Mucosa of stomach (tissue), 1 donor: ENCODE measurements at regions not wholly inside any gene's neighbourhood (a gene's known extent, or its start where the extent isn't known, plus 50 kb on each side); places are given as distances from the start of the nearest gene placed in this dataset.

Experiments
- H3K27me3 ChIP-seq: one replicate; pipeline ENCODE4 v1.7.0; 2013; ENCODE audit warnings: mild to moderate bottlenecking, low read length; ENCODE audit not compliant: control insufficient read depth, insufficient read depth
- H3K36me3 ChIP-seq: one replicate; pipeline ENCODE4 v1.7.0; 2013; ENCODE audit warnings: low read length; ENCODE audit not compliant: control insufficient read depth, insufficient read depth
- H3K4me1 ChIP-seq: one replicate; pipeline ENCODE4 v1.7.0; 2013; ENCODE audit warnings: mild to moderate bottlenecking, low read length; ENCODE audit not compliant: control insufficient read depth, insufficient read depth
- H3K4me3 ChIP-seq: one replicate; pipeline ENCODE4 v1.7.0; 2013; ENCODE audit warnings: low read length
- H3K9ac ChIP-seq: one replicate; pipeline ENCODE4 v1.7.0; 2013; ENCODE audit warnings: mild to moderate bottlenecking, low read length, moderate library complexity
- H3K9me3 ChIP-seq: one replicate; pipeline ENCODE4 v1.7.0; 2013; ENCODE audit warnings: mild to moderate bottlenecking, low read length, moderate library complexity; ENCODE audit not compliant: control insufficient read depth
- donor health status: Pancreatic carcinoma.

GRCh38 chr13:90237852-90238251 is 1109.6 kb upstream of the MIR17HG start:
- Histone ChIP-seq H3K4me1 (no peaks in the 10 kb centered on the region), H3K9ac (no peak overlapping the region), H3K4me3 (no peak overlapping the region), H3K9me3 (no peaks in the 10 kb centered on the region), H3K27me3 (no peaks in the 10 kb centered on the region), H3K36me3 (no peaks in the 10 kb centered on the region)

- Histone ChIP-seq H3K36me3 (no peaks in the 10 kb centered on the region), H3K9me3 (no peaks in the 10 kb centered on the region), H3K4me3 (no peak overlapping the region), H3K4me1 (no peaks in the 10 kb centered on the region), H3K9ac (no peak overlapping the region), H3K27me3 (no peaks in the 10 kb centered on the region)
Measured at GRCh38 chr13:90238413-90238812, 1109.1 kb upstream of the MIR17HG start.

GRCh38 chr13:90239130-90239529 is 1108.4 kb upstream of the MIR17HG start:
- H3K9me3 ChIP-seq = no peaks in the 10 kb centered on the region
- no peaks in the 10 kb centered on the region for H3K4me1 ChIP-seq
- no peaks in the 10 kb centered on the region for H3K36me3 ChIP-seq
- H3K4me3 ChIP-seq = no peak overlapping the region
- H3K9ac ChIP-seq = no peak overlapping the region
- no peaks in the 10 kb centered on the region for H3K27me3 ChIP-seq

GRCh38 chr13:90246005-90246404 is 1101.5 kb upstream of the MIR17HG start:
- Histone ChIP-seq H3K9ac (no peak overlapping the region), H3K4me3 (no peak overlapping the region), H3K4me1 (no peaks in the 10 kb centered on the region), H3K27me3 (no peaks in the 10 kb centered on the region), H3K36me3 (no peaks in the 10 kb centered on the region), H3K9me3 (no peaks in the 10 kb centered on the region)

GRCh38 chr13:90246687-90247345 is 1100.7 kb upstream of the MIR17HG start:
- Histone ChIP-seq H3K27me3 (no peaks in the 10 kb centered on the region), H3K36me3 (no peaks in the 10 kb centered on the region), H3K9ac (no peak overlapping the region), H3K9me3 (no peaks in the 10 kb centered on the region), H3K4me1 (no peaks in the 10 kb centered on the region), H3K4me3 (no peak overlapping the region)

- Histone ChIP-seq H3K36me3 (no peaks in the 10 kb centered on the region), H3K4me3 (no peak overlapping the region), H3K4me1 (no peaks in the 10 kb centered on the region), H3K9me3 (no peaks in the 10 kb centered on the region), H3K9ac (no peak overlapping the region), H3K27me3 (no peaks in the 10 kb centered on the region)
Measured at GRCh38 chr13:90253806-90254205, 1093.7 kb upstream of the MIR17HG start.

GRCh38 chr13:90254437-90254836 is 1093.0 kb upstream of the MIR17HG start:
- H3K36me3 ChIP-seq = no peaks in the 10 kb centered on the region
- H3K4me3 ChIP-seq = no peak overlapping the region
- H3K9ac ChIP-seq = no peak overlapping the region
- no peaks in the 10 kb centered on the region for H3K4me1 ChIP-seq
- no peaks in the 10 kb centered on the region for H3K9me3 ChIP-seq
- no peaks in the 10 kb centered on the region for H3K27me3 ChIP-seq

GRCh38 chr13:90256746-90257145 is 1090.7 kb upstream of the MIR17HG start:
- Histone ChIP-seq H3K9me3 (no peaks in the 10 kb centered on the region), H3K4me3 (no peak overlapping the region), H3K9ac (no peak overlapping the region), H3K36me3 (no peaks in the 10 kb centered on the region), H3K27me3 (no peaks in the 10 kb centered on the region), H3K4me1 (no peaks in the 10 kb centered on the region)

- Histone ChIP-seq H3K4me1 (no peaks in the 10 kb centered on the region), H3K4me3 (no peak overlapping the region), H3K9me3 (no peaks in the 10 kb centered on the region), H3K27me3 (no peaks in the 10 kb centered on the region), H3K36me3 (no peaks in the 10 kb centered on the region), H3K9ac (no peak overlapping the region)
Measured at GRCh38 chr13:90258129-90258528, 1089.4 kb upstream of the MIR17HG start.

- Histone ChIP-seq H3K9me3 (no peaks in the 10 kb centered on the region), H3K36me3 (no peaks in the 10 kb centered on the region), H3K9ac (no peak overlapping the region), H3K4me1 (no peaks in the 10 kb centered on the region), H3K27me3 (no peaks in the 10 kb centered on the region), H3K4me3 (no peak overlapping the region)
Measured at GRCh38 chr13:90261343-90261742, 1086.1 kb upstream of the MIR17HG start.

- Histone ChIP-seq H3K9me3 (no peaks in the 10 kb centered on the region), H3K4me1 (no peaks in the 10 kb centered on the region), H3K4me3 (no peak overlapping the region), H3K36me3 (no peaks in the 10 kb centered on the region), H3K27me3 (no peaks in the 10 kb centered on the region), H3K9ac (no peak overlapping the region)
Measured at GRCh38 chr13:90270226-90270625, 1077.3 kb upstream of the MIR17HG start.

- H3K4me3 ChIP-seq = no peak overlapping the region
- no peak overlapping the region for H3K9ac ChIP-seq
Measured at GRCh38 chr13:90272356-90272755, 1075.1 kb upstream of the MIR17HG start.

GRCh38 chr13:90276216-90276615 is 1071.3 kb upstream of the MIR17HG start:
- no peak overlapping the region for H3K4me3 ChIP-seq
- H3K27me3 ChIP-seq = no peaks in the 10 kb centered on the region
- H3K36me3 ChIP-seq = no peaks in the 10 kb centered on the region
- H3K4me1 ChIP-seq = no peaks in the 10 kb centered on the region
- no peak overlapping the region for H3K9ac ChIP-seq
- H3K9me3 ChIP-seq = no peaks in the 10 kb centered on the region

More at GRCh38 chr13:90272356-90272755, 1075.1 kb upstream of the MIR17HG start:
- Histone ChIP-seq H3K9me3 (no peaks in the 10 kb centered on the region), H3K36me3 (no peaks in the 10 kb centered on the region), H3K27me3 (no peaks in the 10 kb centered on the region), H3K4me1 (no peaks in the 10 kb centered on the region)
